IMR-90 (cell line): ENCODE measurements at regions not wholly inside any gene's neighbourhood (a gene's known extent, or its start where the extent isn't known, plus 50 kb on each side); places are given as distances from the start of the nearest gene placed in this dataset.

ENCODE experiments used
- ATAC-seq: fragments of 200-7000 bp; cut with Tn5 transposase; 2 replicates; pipeline ENCODE4 v1.9.1; 2020; ENCODE audit warnings: low read depth, mild to moderate bottlenecking, moderate library complexity
- BruUV-seq: library from RNA; stranded (reverse); fragments of 400-500 nt; replicated peaks from 2 replicates; lab custom pipeline; 2021; lab: Mats Ljungman, UMichigan
- CTCF ChIA-PET: fragments of 300-600 bp; formaldehyde crosslinking; extraction: SDS; loops from one replicate; lab custom pipeline; 2021; ENCODE audit warnings: antibody characterized with exemption; lab: Yijun Ruan, JAX
- POLR2A ChIA-PET: fragments of 300-600 bp; sonication (Branson Sonifier 250); formaldehyde crosslinking; loops from one replicate; lab custom pipeline; 2022; ENCODE audit warnings: antibody characterized with exemption; ENCODE audit not compliant: unreplicated experiment; lab: Charles Lee
- DNase-seq: peaks from one replicate; pipeline ENCODE4 v3.0.0; 2013
- H2AFZ ChIP-seq: replicated peaks from 2 replicates; pipeline ENCODE3; 2013; ENCODE audit warnings: low read length, mild to moderate bottlenecking; ENCODE audit not compliant: poor library complexity
- H2AK5ac ChIP-seq: 2 replicates; pipeline ENCODE4 v1.6.1; 2013; ENCODE audit warnings: low read depth, low read length, inconsistent platforms
- H2AK9ac ChIP-seq: replicated peaks from 2 replicates; pipeline ENCODE3; 2013; ENCODE audit warnings: mild to moderate bottlenecking, low read depth, low read length, moderate library complexity; ENCODE audit not compliant: poor library complexity
- H2BK120ac ChIP-seq: 2 replicates; pipeline ENCODE4 v1.6.1; 2013; ENCODE audit warnings: low read depth, low read length, inconsistent platforms
- H2BK15ac ChIP-seq: 3 replicates; pipeline ENCODE4 v1.6.1; 2013; ENCODE audit warnings: low read depth, low read length, inconsistent platforms
- H2BK20ac ChIP-seq: 2 replicates; pipeline ENCODE4 v1.6.1; 2013; ENCODE audit warnings: low read depth, mild to moderate bottlenecking, inconsistent platforms, low read length, moderate library complexity
- H2BK5ac ChIP-seq: 2 replicates; pipeline ENCODE4 v1.6.1; 2013; ENCODE audit warnings: mild to moderate bottlenecking, low read depth, low read length, inconsistent platforms; ENCODE audit not compliant: poor library complexity, severe bottlenecking
- H3K14ac ChIP-seq: replicated peaks from 2 replicates; pipeline ENCODE4 v1.6.1; 2013; ENCODE audit warnings: low read depth, low read length, inconsistent platforms
- H3K18ac ChIP-seq: 2 replicates; pipeline ENCODE4 v1.6.1; 2013; ENCODE audit warnings: low read depth, low read length, control low read depth
- H3K23ac ChIP-seq: 2 replicates; pipeline ENCODE4 v1.6.1; 2013; ENCODE audit warnings: low read depth, low read length, inconsistent platforms
- H3K27ac ChIP-seq: 2 replicates; pipeline ENCODE4 v1.5.1; 2013; ENCODE audit warnings: mild to moderate bottlenecking, control low read depth, low read length; ENCODE audit not compliant: insufficient read depth
- H3K27me3 ChIP-seq: 2 replicates; pipeline ENCODE4 v1.6.1; 2013; ENCODE audit warnings: low read length; ENCODE audit not compliant: control insufficient read depth, insufficient read depth
- H3K36me3 ChIP-seq: 2 replicates; pipeline ENCODE4 v1.6.1; 2013; ENCODE audit warnings: low read length, mixed read lengths; ENCODE audit not compliant: control insufficient read depth, insufficient read depth
- H3K4ac ChIP-seq: 2 replicates; pipeline ENCODE4 v1.6.1; 2013; ENCODE audit warnings: low read depth, low read length, inconsistent platforms
- H3K4me1 ChIP-seq: 2 replicates; pipeline ENCODE4 v1.6.1; 2013; ENCODE audit warnings: low read length, mixed read lengths; ENCODE audit not compliant: control insufficient read depth, insufficient read depth
- H3K4me2 ChIP-seq: 2 replicates; pipeline ENCODE4 v1.6.1; 2013; ENCODE audit warnings: low read depth, mild to moderate bottlenecking, control low read depth, low read length, moderate library complexity
- H3K4me3 ChIP-seq: 2 replicates; pipeline ENCODE4 v1.5.1; 2013; ENCODE audit warnings: low read depth, mild to moderate bottlenecking, control low read depth, low read length, moderate library complexity; ENCODE audit not compliant: insufficient read depth
- H3K56ac ChIP-seq: 2 replicates; pipeline ENCODE4 v1.6.1; 2013; ENCODE audit warnings: low read length, inconsistent platforms; ENCODE audit not compliant: insufficient read depth; ENCODE audit errors: extremely low read depth
- H3K79me1 ChIP-seq, 2 experiments: 2 replicates each; pipeline ENCODE4 v1.6.1; 2013; ENCODE audit warnings: low read length in 2 of 2, inconsistent platforms in 1 of 2, low read depth in 1 of 2
- H3K9ac ChIP-seq: 2 replicates; pipeline ENCODE4 v1.6.1; 2013; ENCODE audit warnings: low read depth, low read length, control low read depth
- H3K9me1 ChIP-seq: 2 replicates; pipeline ENCODE4 v1.6.1; 2013; ENCODE audit warnings: low read length, inconsistent platforms; ENCODE audit not compliant: insufficient read depth
- H3K9me3 ChIP-seq: 2 replicates; pipeline ENCODE4 v1.6.1; 2013; ENCODE audit warnings: low read length; ENCODE audit not compliant: control insufficient read depth, insufficient read depth
- H4K20me1 ChIP-seq: 2 replicates; pipeline ENCODE4 v1.6.1; 2013; ENCODE audit warnings: low read length, inconsistent platforms; ENCODE audit not compliant: insufficient read depth
- H4K5ac ChIP-seq: 2 replicates; pipeline ENCODE4 v1.6.1; 2013; ENCODE audit warnings: mild to moderate bottlenecking, low read depth, low read length, control low read depth
- H4K8ac ChIP-seq, 2 experiments: 2 replicates each; pipeline ENCODE4 v1.6.1; 2013; ENCODE audit warnings: low read depth in 2 of 2, low read length in 2 of 2, control low read depth in 1 of 2, inconsistent platforms in 1 of 2
- H4K91ac ChIP-seq: 2 replicates; pipeline ENCODE4 v1.6.1; 2013; ENCODE audit warnings: low read depth, low read length, inconsistent platforms; ENCODE audit not compliant: insufficient read depth
- BHLHE40 ChIP-seq: fragments of 150-350 bp; IDR thresholded peaks from 2 replicates; pipeline ENCODE4 v1.6.1; 2016; ENCODE audit warnings: mild to moderate bottlenecking, low read depth, low read length
- CEBPB ChIP-seq: IDR thresholded peaks from 2 replicates; pipeline ENCODE4 v1.6.1; 2012; ENCODE audit warnings: low read depth, low read length, improper control_type of control experiment
- CHD1 ChIP-seq: IDR thresholded peaks from 2 replicates; pipeline ENCODE4 v1.6.1; 2012; ENCODE audit warnings: low read depth, low read length, improper control_type of control experiment
- CTCF ChIP-seq: conservative IDR thresholded peaks from 2 replicates; pipeline ENCODE4 v1.5.1; 2012; ENCODE audit warnings: mild to moderate bottlenecking, low read depth, low read length, improper control_type of control experiment
- ELK1 ChIP-seq: fragments of 150-350 bp; IDR thresholded peaks from 2 replicates; pipeline ENCODE4 v1.6.1; 2016; ENCODE audit warnings: low read depth, mild to moderate bottlenecking, low read length, moderate library complexity, borderline replicate concordance
- FOS ChIP-seq: fragments of 150-350 bp; IDR thresholded peaks from 2 replicates; pipeline ENCODE4 v1.6.1; 2016; ENCODE audit warnings: low read depth, low read length
- MAFK ChIP-seq: IDR thresholded peaks from 2 replicates; pipeline ENCODE4 v1.6.1; 2012; ENCODE audit warnings: low read depth, low read length, improper control_type of control experiment
- MAZ ChIP-seq: IDR thresholded peaks from 2 replicates; pipeline ENCODE4 v1.6.1; 2012; ENCODE audit warnings: low read depth, mild to moderate bottlenecking, low read length, improper control_type of control experiment, moderate library complexity, borderline replicate concordance
- MXI1 ChIP-seq: IDR thresholded peaks from 2 replicates; pipeline ENCODE4 v1.6.1; 2012; ENCODE audit warnings: low read depth, mild to moderate bottlenecking, low read length, moderate library complexity, borderline replicate concordance
- NFE2L2 ChIP-seq: fragments of 150-350 bp; IDR thresholded peaks from 2 replicates; pipeline ENCODE4 v1.6.1; 2016; ENCODE audit warnings: low read depth, mild to moderate bottlenecking, low read length
- POLR2A ChIP-seq: IDR thresholded peaks from 2 replicates; pipeline ENCODE4 v1.6.1; 2012; ENCODE audit warnings: mild to moderate bottlenecking, low read depth, low read length
- RAD21 ChIP-seq: IDR thresholded peaks from 2 replicates; pipeline ENCODE4 v1.6.1; 2012; ENCODE audit warnings: low read length, improper control_type of control experiment
- RCOR1 ChIP-seq: IDR thresholded peaks from 2 replicates; pipeline ENCODE4 v1.6.1; 2012; ENCODE audit warnings: mild to moderate bottlenecking, low read length, improper control_type of control experiment; ENCODE audit not compliant: insufficient replicate concordance
- RFX5 ChIP-seq: IDR thresholded peaks from 2 replicates; pipeline ENCODE4 v1.8.0; 2012; ENCODE audit warnings: low read depth, mild to moderate bottlenecking, low read length, moderate library complexity
- SMC3 ChIP-seq: fragments of 150-350 bp; IDR thresholded peaks from 2 replicates; pipeline ENCODE4 v1.6.1; 2016; ENCODE audit warnings: low read depth, mild to moderate bottlenecking, antibody characterized with exemption, low read length, moderate library complexity
- USF2 ChIP-seq: fragments of 150-350 bp; IDR thresholded peaks from 2 replicates; pipeline ENCODE4 v1.6.1; 2017; ENCODE audit warnings: mild to moderate bottlenecking, antibody characterized with exemption, low read length, low read depth
- WGBS, 2 experiments: methylation state at CpG; one replicate each; pipeline versions ENCODE4 v1.1.5 to v1.1.7; 2013; ENCODE audit warnings: missing lambda C conversion rate in 2 of 2; ENCODE audit not compliant: insufficient read length in 1 of 2; ENCODE audit errors: extremely low coverage in 2 of 2; 5-methylcytosine and 5-hydroxymethylcytosine counted together
- dilution Hi-C: fragments of 300-500 bp; cut with HindIII; formaldehyde crosslinking; loops from one replicate; pipeline ENCODE4 v1.14.3; 2018; ENCODE audit warnings: low sequenced_read_pairs; ENCODE audit not compliant: unreplicated experiment
- in situ Hi-C: fragments of 300-500 bp; cut with MboI; formaldehyde crosslinking; loops from 3 replicates; pipeline ENCODE4 v1.14.3; 2019; ENCODE audit warnings: low sequenced_read_pairs, inconsistent platforms, mixed read lengths
- intact Hi-C: fragments of 100-400 bp; cut with micrococcal nuclease; formaldehyde crosslinking; loops from 2 replicates; pipeline ENCODE4 v1.10.0; 2022

GRCh38 chr1:233439721-233440120 is 112.2 kb downstream of the MAP3K21 start:
- Histone ChIP-seq H3K4me1 (no peaks in the 10 kb centered on the region), H3K9me1 (no peaks in the 10 kb centered on the region), H2BK120ac (no peak overlapping the region), H3K18ac (no peak overlapping the region), H2AK5ac (no peak overlapping the region), H3K9ac (no peak overlapping the region), H2BK15ac (no peak overlapping the region), H3K56ac (no peak overlapping the region), H3K79me1 (no peaks in the 10 kb centered on the region), H2BK20ac (no peak overlapping the region), H4K8ac (no peak overlapping the region), H3K23ac (no peak overlapping the region), H4K20me1 (no peaks in the 10 kb centered on the region), H3K27me3 (no peaks in the 10 kb centered on the region), H3K27ac (no peak overlapping the region), H2AFZ (no peak overlapping the region), H2AK9ac (no peak overlapping the region), H3K9me3 (no peaks in the 10 kb centered on the region), H4K5ac (no peak overlapping the region), H3K4me3 (no peak overlapping the region), H3K14ac (no peak overlapping the region), H3K4me2 (no peak overlapping the region), H3K36me3 (no peaks in the 10 kb centered on the region), H4K91ac (no peak overlapping the region), H3K4ac (no peak overlapping the region), H2BK5ac (no peak overlapping the region)
- DNase-seq (no peak), ATAC-seq (no peak)
- POLR2A ChIA-PET, result no interaction called here
- BruUV-seq, result no TSS peak
- in situ Hi-C loops (no loop called here), intact Hi-C loops (loop anchor here (2.0 kb wide), 2 partner anchors 351 to 627 kb away; no protein-coding TSS in a partner anchor), dilution Hi-C loops (no loop called here)
- CTCF ChIA-PET, result interaction anchor here (1.1 kb wide), 1 partner anchor 356 kb away, joined by 3 read pairs; no protein-coding TSS in a partner anchor
- TF ChIP-seq CTCF, result no peak
- no peak for TF ChIP-seq SMC3
- no peak for TF ChIP-seq NFE2L2
- no peak for TF ChIP-seq POLR2A
- TF ChIP-seq CEBPB, result no peak
- no peak for TF ChIP-seq BHLHE40
- no peak for TF ChIP-seq USF2
- no peak for TF ChIP-seq MXI1
- TF ChIP-seq RCOR1, result no peak
- no peak for TF ChIP-seq ELK1
- no peak for TF ChIP-seq RFX5
- TF ChIP-seq MAZ, result no peak
- no peak for TF ChIP-seq FOS
- TF ChIP-seq MAFK, result no peak
- no peak for TF ChIP-seq CHD1
- TF ChIP-seq RAD21, result no peak
- WGBS, 2 experiments, result 60% methylated on average over 1 of the region's 3 CpGs; no CpG with 5 or more reads in 1 of the 2 experiments
